GM12878 (cell line): ENCODE measurements at regions not wholly inside any gene's neighbourhood (a gene's known extent, or its start where the extent isn't known, plus 50 kb on each side); places are given as distances from the start of the nearest gene placed in this dataset.

Source experiments
- ATF7 ChIP-seq: fragments of 450-650 bp; IDR thresholded peaks from 2 replicates; pipeline ENCODE4 v1.6.1; 2016; ENCODE audit warnings: low read depth, mild to moderate bottlenecking
- BCL3 ChIP-seq: IDR thresholded peaks from 2 replicates; pipeline ENCODE4 v1.6.1; 2011; ENCODE audit warnings: borderline replicate concordance, low read depth, mild to moderate bottlenecking, moderate library complexity, low read length; ENCODE audit not compliant: insufficient read depth, poor library complexity, severe bottlenecking
- BHLHE40 ChIP-seq, 2 experiments: fragments of 450-650 bp in 1 of 2; IDR thresholded peaks; 2 replicates each; pipeline ENCODE4 v1.6.1; 2011 to 2017; ENCODE audit warnings: low read depth in 2 of 2, borderline replicate concordance in 1 of 2, improper control_type of control experiment in 1 of 2, low read length in 1 of 2, mild to moderate bottlenecking in 1 of 2
- CEBPB ChIP-seq, 2 experiments: fragments of 150-350 bp in 1 of 2; IDR thresholded peaks; 2 replicates each; pipeline ENCODE4 v1.6.1; 2012 to 2014; ENCODE audit warnings: low read depth in 2 of 2, low read length in 2 of 2, borderline replicate concordance in 1 of 2, inconsistent platforms in 1 of 2
- CREM ChIP-seq: IDR thresholded peaks from 2 replicates; pipeline ENCODE4 v1.6.1; 2014; ENCODE audit warnings: antibody characterized with exemption, low read depth
- E2F8 ChIP-seq: fragments of 450-650 bp; IDR thresholded peaks from 2 replicates; pipeline ENCODE4 v1.6.1; 2018; ENCODE audit warnings: mild to moderate bottlenecking, low read depth, moderate library complexity; ENCODE audit not compliant: partially characterized antibody
- ELK1 ChIP-seq: IDR thresholded peaks from 2 replicates; pipeline ENCODE4 v1.6.1; 2012; ENCODE audit warnings: low read depth, low read length, improper control_type of control experiment
- ESRRA ChIP-seq: IDR thresholded peaks from 2 replicates; pipeline ENCODE4 v1.6.1; 2012; ENCODE audit warnings: mild to moderate bottlenecking, low read length, improper control_type of control experiment
- MAX ChIP-seq: IDR thresholded peaks from 2 replicates; pipeline ENCODE4 v1.6.1; 2012; ENCODE audit warnings: low read depth, low read length, improper control_type of control experiment
- MTA2 ChIP-seq: fragments of 450-650 bp; IDR thresholded peaks from 2 replicates; pipeline ENCODE4 v1.6.1; 2016; ENCODE audit warnings: low read depth, mild to moderate bottlenecking, moderate library complexity
- MYC ChIP-seq: IDR thresholded peaks from 2 replicates; pipeline ENCODE4 v1.6.1; 2011; ENCODE audit warnings: mild to moderate bottlenecking, low read length, moderate library complexity, inconsistent platforms; ENCODE audit not compliant: insufficient read depth, insufficient replicate concordance, insufficient read length, severe bottlenecking
- POU2F2 ChIP-seq: IDR thresholded peaks from 3 replicates; pipeline ENCODE4 v1.6.1; 2011; ENCODE audit warnings: low read depth, mild to moderate bottlenecking, low read length, borderline replicate concordance
- RAD21 ChIP-seq: IDR thresholded peaks from 2 replicates; pipeline ENCODE4 v1.6.1; 2011; ENCODE audit warnings: mild to moderate bottlenecking, low read depth, low read length, moderate library complexity; ENCODE audit not compliant: insufficient read depth
- RELB ChIP-seq: fragments of 450-650 bp; IDR thresholded peaks from 2 replicates; pipeline ENCODE4 v1.6.1; 2017; ENCODE audit warnings: low read depth, mild to moderate bottlenecking, moderate library complexity
- RFX5 ChIP-seq: IDR thresholded peaks from 2 replicates; pipeline ENCODE4 v1.6.1; 2011; ENCODE audit warnings: low read depth, low read length, improper control_type of control experiment
- WRNIP1 ChIP-seq: IDR thresholded peaks from 2 replicates; pipeline ENCODE4 v1.6.1; 2011; ENCODE audit warnings: low read depth, low read length, improper control_type of control experiment, borderline replicate concordance
- ZBED1 ChIP-seq: IDR thresholded peaks from 2 replicates; pipeline ENCODE4 v1.6.1; 2016; ENCODE audit warnings: borderline replicate concordance
- ZNF217 ChIP-seq: fragments of 450-650 bp; IDR thresholded peaks from 2 replicates; pipeline ENCODE4 v1.6.1; 2017; ENCODE audit warnings: antibody characterized with exemption, mild to moderate bottlenecking
- ZSCAN29 ChIP-seq: fragments of 450-650 bp; IDR thresholded peaks from 2 replicates; pipeline ENCODE4 v1.6.1; 2017; ENCODE audit warnings: mild to moderate bottlenecking, moderate library complexity

- TF ChIP-seq ZNF217, result no peak
- 0 out of 2 replicates have a peak, but pooled peaks have one; percentile 9 for TF ChIP-seq MAX
- 0 out of 2 replicates have a peak, but pooled peaks have one; percentile 8 for TF ChIP-seq RAD21
- TF ChIP-seq E2F8, result no peak
- TF ChIP-seq ZSCAN29, result no peak
- no peak for TF ChIP-seq RELB
- TF ChIP-seq MTA2, result peak; percentile 25; the same call in 1 of the 2 replicates
- no peak for TF ChIP-seq WRNIP1
- TF ChIP-seq ELK1, result no peak
- TF ChIP-seq ZBED1, result no peak
- no peak for TF ChIP-seq POU2F2
- no peak for TF ChIP-seq ATF7
- TF ChIP-seq MYC, result no peak
- no peak for TF ChIP-seq BHLHE40 (IDR thresholded peaks at IDR 0.05; ENCODE audit: borderline replicate concordance in 1 of 2, low read depth in 2 of 2, low read length in 1 of 2)
- TF ChIP-seq ESRRA, result no peak
- no peak for TF ChIP-seq BCL3
- no peak for TF ChIP-seq CEBPB (IDR thresholded peaks at IDR 0.05; ENCODE audit: borderline replicate concordance in 1 of 2, low read depth in 2 of 2, low read length in 2 of 2)
- no peak for TF ChIP-seq CREM
- TF ChIP-seq RFX5, result no peak
These were observed 96.5 kb upstream of the SERTAD2 start (continued) for GRCh38 chr2:64750001-64750816.
